ENCODE measurements at regions not wholly inside any gene's neighbourhood (a gene's known extent, or its start where the extent isn't known, plus 50 kb on each side); places are given as distances from the start of the nearest gene placed in this dataset.
"Not testable (repeated sequence)": the region's sequence is repeated elsewhere in the genome, so short reads cannot be mapped to it uniquely, and the experiment has no call there.

- no peak for FAIRE-seq
These were observed 91.5 kb upstream of the ZNF217 start for GRCh38 chr20:53685070-53685595.

- FAIRE-seq = no peak
These were observed 89.9 kb upstream of the ZNF217 start for GRCh38 chr20:53683506-53683905.

GRCh38 chr20:53681352-53682212 lies 87.9 kb upstream of the ZNF217 start:
- no peak for FAIRE-seq

- FAIRE-seq = no peak
These were observed 86.1 kb upstream of the ZNF217 start for GRCh38 chr20:53679597-53680309.

- FAIRE-seq = peak; percentile 80
These were observed 85.5 kb upstream of the ZNF217 start for GRCh38 chr20:53678990-53679596.

GRCh38 chr20:53678315-53678989 lies 84.8 kb upstream of the ZNF217 start:
- FAIRE-seq = no peak

- FAIRE-seq = no peak
These were observed 84.0 kb upstream of the ZNF217 start for GRCh38 chr20:53677447-53678314.

- no peak for FAIRE-seq
These were observed 83.3 kb upstream of the ZNF217 start for GRCh38 chr20:53676987-53677386.

GRCh38 chr20:53676519-53676822 lies 82.8 kb upstream of the ZNF217 start:
- no peak for FAIRE-seq

GRCh38 chr20:53672484-53673129 lies 79.0 kb upstream of the ZNF217 start:
- no peak for FAIRE-seq

GRCh38 chr20:53671370-53671769 lies 77.7 kb upstream of the ZNF217 start:
- no peak for FAIRE-seq

- not testable (repeated sequence) for FAIRE-seq
These were observed 76.1 kb upstream of the ZNF217 start for GRCh38 chr20:53669517-53670313.

- no peak for FAIRE-seq
These were observed 75.4 kb upstream of the ZNF217 start for GRCh38 chr20:53668992-53669391.

- no peak for FAIRE-seq
These were observed 72.5 kb upstream of the ZNF217 start for GRCh38 chr20:53666144-53666543.

GRCh38 chr20:53664121-53664520 lies 70.5 kb upstream of the ZNF217 start:
- FAIRE-seq = no peak

GRCh38 chr20:53663521-53663920 lies 69.9 kb upstream of the ZNF217 start:
- FAIRE-seq = not testable (repeated sequence)

GRCh38 chr20:53662595-53662994 lies 69.0 kb upstream of the ZNF217 start:
- FAIRE-seq = no peak

- FAIRE-seq = no peak
These were observed 67.3 kb upstream of the ZNF217 start for GRCh38 chr20:53660947-53661381.

GRCh38 chr20:53660078-53660909 lies 66.7 kb upstream of the ZNF217 start:
- no peak for FAIRE-seq

GRCh38 chr20:53658973-53659372 lies 65.3 kb upstream of the ZNF217 start:
- no peak for FAIRE-seq
